Progenitor cell of endocrine pancreas (in vitro differentiated cells): ENCODE measurements at regions not wholly inside any gene's neighbourhood (a gene's known extent, or its start where the extent isn't known, plus 50 kb on each side); places are given as distances from the start of the nearest gene placed in this dataset.

Experiments
- DNase-seq: peaks from one replicate; pipeline ENCODE4 v3.0.0; 2021; ENCODE audit warnings: low spot score; ENCODE audit not compliant: unreplicated experiment
- H3K27ac Mint-ChIP-seq: 2 replicates; pipeline ENCODE4 v1.8.0; 2021; ENCODE audit warnings: mild to moderate bottlenecking, moderate library complexity, mixed read lengths
- H3K27me3 Mint-ChIP-seq: 2 replicates; pipeline ENCODE4 v1.8.0; 2021; ENCODE audit warnings: mixed read lengths
- H3K36me3 Mint-ChIP-seq: 2 replicates; pipeline ENCODE4 v1.8.0; 2022; ENCODE audit warnings: mixed read lengths; ENCODE audit not compliant: insufficient read depth
- H3K4me1 Mint-ChIP-seq: 2 replicates; pipeline ENCODE4 v1.8.0; 2021; ENCODE audit warnings: low read depth, mixed read lengths
- H3K4me3 Mint-ChIP-seq: 2 replicates; pipeline ENCODE4 v1.8.0; 2021; ENCODE audit warnings: low read depth, mild to moderate bottlenecking, moderate library complexity, mixed read lengths
- H3K9me3 Mint-ChIP-seq: 2 replicates; pipeline ENCODE4 v1.8.0; 2021; ENCODE audit warnings: low read depth, mixed read lengths
- CTCF ChIP-seq: fragments of 200-600 bp; sonication (generic); IDR thresholded peaks from one replicate; pipeline ENCODE4 v1.5.0; 2021; ENCODE audit warnings: antibody characterized with exemption, mild to moderate bottlenecking; ENCODE audit not compliant: unreplicated experiment

DNA sequence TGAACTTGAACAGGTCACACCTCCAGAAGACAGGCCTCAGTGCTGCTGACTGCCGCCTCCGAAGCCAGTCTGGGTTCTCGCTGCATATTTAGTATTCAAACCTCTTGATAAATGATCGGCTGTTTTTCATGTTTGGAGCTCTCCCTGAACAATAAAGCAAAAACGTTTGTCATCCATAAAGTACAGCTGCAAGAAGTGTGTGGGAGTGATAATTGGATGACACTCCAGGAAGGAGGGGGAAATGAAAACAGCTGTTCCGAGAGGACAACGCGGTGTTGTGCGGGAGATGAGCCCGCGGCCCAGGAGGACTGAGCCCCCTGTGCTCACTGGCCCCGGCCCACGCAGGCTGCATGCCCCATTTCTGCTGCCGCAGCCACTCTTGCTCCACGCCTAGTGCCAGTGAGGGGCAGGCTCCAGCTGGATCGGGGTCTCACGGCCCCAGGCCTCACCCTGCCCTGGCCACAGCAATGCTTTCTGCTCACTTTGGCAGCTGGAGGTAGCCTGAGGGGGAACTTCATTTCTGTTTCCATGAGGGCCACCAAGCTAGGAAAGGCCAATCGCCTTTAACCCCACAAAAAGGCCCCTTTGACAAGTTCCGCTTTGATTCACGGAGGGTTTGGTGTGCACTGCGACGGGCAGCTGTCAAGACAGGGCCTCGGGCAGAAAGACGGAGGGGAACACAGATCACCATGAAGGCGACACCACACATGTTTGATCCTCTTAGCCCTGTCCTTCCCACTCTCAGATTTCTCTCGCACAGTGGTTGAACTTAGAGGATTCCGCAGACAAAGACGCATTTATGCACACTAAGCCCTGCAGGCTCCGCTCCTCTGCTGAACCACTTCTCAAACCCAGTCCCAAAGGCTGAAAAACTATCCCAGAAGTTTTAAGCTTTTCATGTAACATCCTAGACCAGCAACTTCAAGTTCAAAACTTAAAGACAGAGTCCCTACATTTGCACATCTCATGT, 537.6 kb downstream of the EFNB2 start:
- Mint-ChIP-seq H3K27ac (no peak overlapping the region), H3K4me1 (peaks cover 1% of the 10 kb centered on the region), H3K9me3 (no peaks in the 10 kb centered on the region), H3K27me3 (no peaks in the 10 kb centered on the region), H3K36me3 (no peaks in the 10 kb centered on the region), H3K4me3 (no peak overlapping the region)
- no peak for TF ChIP-seq CTCF
- DNase-seq: no peak

GRCh38 chr13:105996391-105997025, 539.0 kb downstream of the EFNB2 start:
- H3K4me3 Mint-ChIP-seq: no peak overlapping the region
- peaks cover 3% of the 10 kb centered on the region for H3K27me3 Mint-ChIP-seq
- peaks cover 4% of the 10 kb centered on the region for H3K4me1 Mint-ChIP-seq
- no peaks in the 10 kb centered on the region for H3K9me3 Mint-ChIP-seq
- H3K27ac Mint-ChIP-seq: no peak overlapping the region
- no peaks in the 10 kb centered on the region for H3K36me3 Mint-ChIP-seq
- TF ChIP-seq CTCF: no peak
- DNase-seq: no peak

GRCh38 chr13:105994340-105994739, 541.1 kb downstream of the EFNB2 start:
- Mint-ChIP-seq H3K4me1 (peaks cover 4% of the 10 kb centered on the region), H3K27me3 (peaks cover 3% of the 10 kb centered on the region)
- TF ChIP-seq CTCF: no peak

DNA sequence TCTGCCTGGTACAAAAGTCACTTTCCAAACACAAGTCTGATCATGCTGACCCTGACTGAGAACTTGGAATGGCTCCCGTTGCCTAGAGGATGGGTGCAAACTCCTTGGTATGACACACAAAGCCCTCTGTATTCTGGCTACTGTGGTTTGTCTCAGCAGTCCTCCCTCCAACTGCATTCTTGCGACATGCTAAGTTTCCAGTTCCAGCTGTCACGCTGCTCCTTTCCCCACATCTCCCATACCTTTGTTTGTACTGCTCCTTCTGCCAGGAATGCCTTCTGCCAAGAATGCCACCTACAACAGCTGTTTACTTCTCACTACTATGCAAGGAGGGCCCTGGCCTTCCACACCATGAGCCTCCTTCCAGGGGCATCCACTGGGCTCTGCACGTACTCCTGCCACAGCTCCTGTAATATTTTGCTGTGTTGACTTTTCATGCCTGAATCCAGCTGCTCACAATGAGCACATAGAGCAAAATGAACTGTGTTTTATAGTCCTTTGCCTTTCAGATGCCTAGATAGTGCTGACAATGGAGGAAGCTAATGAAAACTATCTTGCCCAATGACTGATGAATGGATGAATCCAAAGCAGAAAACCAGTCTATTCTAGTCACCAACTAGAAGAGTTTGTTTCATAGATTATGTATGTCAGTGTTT, 543.7 kb downstream of the EFNB2 start:
- no peak for DNase-seq
- H3K4me3 Mint-ChIP-seq: no peak overlapping the region
- peaks cover 4% of the 10 kb centered on the region for H3K4me1 Mint-ChIP-seq
- H3K27me3 Mint-ChIP-seq: peaks cover 3% of the 10 kb centered on the region
- TF ChIP-seq CTCF: no peak
- peak overlapping the region; percentile 59 for H3K27ac Mint-ChIP-seq
- no peaks in the 10 kb centered on the region for H3K9me3 Mint-ChIP-seq
- no peaks in the 10 kb centered on the region for H3K36me3 Mint-ChIP-seq

More at GRCh38 chr13:105994340-105994739, 541.1 kb downstream of the EFNB2 start:
- no peak overlapping the region for H3K27ac Mint-ChIP-seq
- H3K4me3 Mint-ChIP-seq: no peak overlapping the region
- no peaks in the 10 kb centered on the region for H3K9me3 Mint-ChIP-seq
- DNase-seq: no peak
- no peaks in the 10 kb centered on the region for H3K36me3 Mint-ChIP-seq

- Mint-ChIP-seq H3K4me3 (no peak overlapping the region), H3K27ac (no peak overlapping the region), H3K36me3 (no peaks in the 10 kb centered on the region), H3K27me3 (peaks cover 3% of the 10 kb centered on the region), H3K9me3 (no peaks in the 10 kb centered on the region), H3K4me1 (peaks cover 3% of the 10 kb centered on the region)
- no peak for DNase-seq
- no peak for TF ChIP-seq CTCF
These were observed 544.3 kb downstream of the EFNB2 start for GRCh38 chr13:105991131-105991530.
